ENCODE measurements at regions not wholly inside any gene's neighbourhood (a gene's known extent, or its start where the extent isn't known, plus 50 kb on each side); places are given as distances from the start of the nearest gene placed in this dataset.

- no peaks in the 10 kb centered on the region for H3K36me3 ChIP-seq (replicated peaks; ENCODE audit: insufficient read depth, low read length)
- H3K27me3 ChIP-seq (replicated peaks; ENCODE audit: insufficient read depth, low read length), result no peaks in the 10 kb centered on the region
- H3K4me2 ChIP-seq (ENCODE audit: low read depth, low read length), result no peak overlapping the region
- no peaks in the 10 kb centered on the region for H3F3A ChIP-seq (ENCODE audit: insufficient read depth, low read length)
- no peak overlapping the region for H3K4me3 ChIP-seq (ENCODE audit: low read length)
- no peaks in the 10 kb centered on the region for H3K9me2 ChIP-seq (replicated peaks; ENCODE audit: insufficient read depth, low read length)
- H3K27ac ChIP-seq (ENCODE audit: low read length), result no peak overlapping the region
- DNase-seq, result no peak
- H4K20me1 ChIP-seq (ENCODE audit: insufficient read depth, low read length), result no peaks in the 10 kb centered on the region
- H3K79me2 ChIP-seq (ENCODE audit: low read length), result no peaks in the 10 kb centered on the region
- no peaks in the 10 kb centered on the region for H3K9me3 ChIP-seq (replicated peaks; ENCODE audit: insufficient read depth, low read length)
- no peak overlapping the region for H2AFZ ChIP-seq (ENCODE audit: low read length)
- no peak overlapping the region for H3K9ac ChIP-seq (ENCODE audit: low read length)
- H3K4me1 ChIP-seq (ENCODE audit: low read length), result no peaks in the 10 kb centered on the region
- TF ChIP-seq EZH2phosphoT487 (IDR thresholded peaks at IDR 0.05; ENCODE audit: low read length) (no peak), CTCF (IDR thresholded peaks at IDR 0.05; ENCODE audit: low read length) (no peak), EZH2 (optimal IDR thresholded peaks at IDR 0.05; ENCODE audit: low read depth, low read length) (no peak)
Observed at GRCh38 chrX:134146493-134146892, 90.5 kb upstream of the CCDC160 start.

- H2AFZ ChIP-seq (ENCODE audit: low read length), result 0 out of 2 replicates have a peak overlapping the region, but pooled peaks have one; percentile 48
- H3K27me3 ChIP-seq (replicated peaks; ENCODE audit: insufficient read depth, low read length), result no peaks in the 10 kb centered on the region
- no peak overlapping the region for H3K9ac ChIP-seq (ENCODE audit: low read length)
- H3K9me3 ChIP-seq (replicated peaks; ENCODE audit: insufficient read depth, low read length), result no peaks in the 10 kb centered on the region
- H3K27ac ChIP-seq (ENCODE audit: low read length), result no peak overlapping the region
- H3K4me3 ChIP-seq (ENCODE audit: low read length), result no peak overlapping the region
- H3K4me2 ChIP-seq (ENCODE audit: low read depth, low read length), result peak overlapping the region; percentile 24; the same call in 1 of the 2 replicates
- DNase-seq, result no peak
- no peaks in the 10 kb centered on the region for H4K20me1 ChIP-seq (ENCODE audit: insufficient read depth, low read length)
- no peaks in the 10 kb centered on the region for H3K79me2 ChIP-seq (ENCODE audit: low read length)
- H3K4me1 ChIP-seq (ENCODE audit: low read length), result no peaks in the 10 kb centered on the region
- no peaks in the 10 kb centered on the region for H3K36me3 ChIP-seq (replicated peaks; ENCODE audit: insufficient read depth, low read length)
- H3K9me2 ChIP-seq (replicated peaks; ENCODE audit: insufficient read depth, low read length), result no peaks in the 10 kb centered on the region
- H3F3A ChIP-seq (ENCODE audit: insufficient read depth, low read length), result no peaks in the 10 kb centered on the region
- TF ChIP-seq CTCF (IDR thresholded peaks at IDR 0.05; ENCODE audit: low read length), result no peak
- no peak for TF ChIP-seq EZH2 (optimal IDR thresholded peaks at IDR 0.05; ENCODE audit: low read depth, low read length)
- no peak for TF ChIP-seq EZH2phosphoT487 (IDR thresholded peaks at IDR 0.05; ENCODE audit: low read length)
Observed at GRCh38 chrX:134148172-134148692, 88.8 kb upstream of the CCDC160 start.

- Histone ChIP-seq H3K9me3 (replicated peaks; ENCODE audit: insufficient read depth, low read length) (no peaks in the 10 kb centered on the region), H3K9me2 (replicated peaks; ENCODE audit: insufficient read depth, low read length) (no peaks in the 10 kb centered on the region), H3K27me3 (replicated peaks; ENCODE audit: insufficient read depth, low read length) (no peaks in the 10 kb centered on the region), H3F3A (ENCODE audit: insufficient read depth, low read length) (no peaks in the 10 kb centered on the region), H4K20me1 (ENCODE audit: insufficient read depth, low read length) (no peaks in the 10 kb centered on the region), H3K4me1 (ENCODE audit: low read length) (no peaks in the 10 kb centered on the region), H3K9ac (ENCODE audit: low read length) (no peak overlapping the region), H3K79me2 (ENCODE audit: low read length) (no peaks in the 10 kb centered on the region), H2AFZ (ENCODE audit: low read length) (no peak overlapping the region), H3K4me3 (ENCODE audit: low read length) (no peak overlapping the region), H3K36me3 (replicated peaks; ENCODE audit: insufficient read depth, low read length) (no peaks in the 10 kb centered on the region), H3K4me2 (ENCODE audit: low read depth, low read length) (no peak overlapping the region), H3K27ac (ENCODE audit: low read length) (no peak overlapping the region)
- TF ChIP-seq EZH2phosphoT487 (IDR thresholded peaks at IDR 0.05; ENCODE audit: low read length), result no peak
- TF ChIP-seq CTCF (IDR thresholded peaks at IDR 0.05; ENCODE audit: low read length), result no peak
- no peak for TF ChIP-seq EZH2 (optimal IDR thresholded peaks at IDR 0.05; ENCODE audit: low read depth, low read length)
- no peak for DNase-seq
Observed at GRCh38 chrX:134158821-134159512, 78.0 kb upstream of the CCDC160 start.

Data from MM.1S (cell line).